ENCODE measurements at regions not wholly inside any gene's neighbourhood (a gene's known extent, or its start where the extent isn't known, plus 50 kb on each side); places are given as distances from the start of the nearest gene placed in this dataset.

DNA sequence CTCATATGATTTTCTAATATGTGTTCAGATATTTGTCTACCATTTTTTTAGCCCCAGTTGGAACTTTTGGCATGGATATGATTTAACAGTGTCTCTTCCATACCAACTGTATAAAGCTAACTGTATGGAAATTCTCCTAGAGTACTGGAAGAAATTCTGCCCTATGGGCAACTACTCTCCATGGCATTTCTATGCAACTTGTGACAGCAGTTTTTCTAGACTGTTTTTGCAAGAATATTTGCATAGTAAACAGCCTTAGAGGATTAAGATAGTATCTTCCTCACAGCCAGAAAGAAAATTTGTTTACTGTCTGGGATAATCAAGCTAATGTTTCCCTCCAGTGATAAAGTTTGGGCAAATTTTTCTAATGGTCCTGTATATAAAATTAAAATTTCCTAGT lies 119.9 kb upstream of the PCDH17 start:
- CTCF ChIA-PET = no interaction called here
- H3K27me3 Mint-ChIP-seq = no peaks in the 10 kb centered on the region

GRCh38 chr13:57527114-57527735 lies 104.3 kb upstream of the PCDH17 start:
- H3K27ac ChIP-seq (ENCODE audit: low read length in 2 of 2) = no peak overlapping the region
- no peak overlapping the region for H3K4me2 ChIP-seq (replicated peaks; ENCODE audit: low read depth, low read length, poor library complexity, severe bottlenecking)
- no peaks in the 10 kb centered on the region for H3K79me2 ChIP-seq (ENCODE audit: control insufficient read depth, insufficient read depth, low read length)
- H3K4me3 ChIP-seq (ENCODE audit: control extremely low read depth in 1 of 5, extremely low read depth in 1 of 5, insufficient read depth in 1 of 5, low read depth in 2 of 5, low read length in 4 of 5) = no peak overlapping the region
- no peak overlapping the region for H3K4me3 Mint-ChIP-seq
- ATAC-seq (ENCODE audit: low read depth) (no peak), DNase-seq (no peak)
- H3K9me3 Mint-ChIP-seq (ENCODE audit: insufficient read depth) = no peaks in the 10 kb centered on the region
- no peak for TF ChIP-seq EZH2 (IDR thresholded peaks at IDR 0.05; ENCODE audit: borderline replicate concordance, insufficient read depth, low read depth, low read length, poor library complexity, severe bottlenecking)
- TF ChIP-seq CTCF (IDR thresholded peaks at IDR 0.05) = no peak
- WGBS (ENCODE audit: insufficient coverage) = 89% methylated on average over 1 of the region's 1 CpG
- intact Hi-C loops (cut with micrococcal nuclease) = no loop called here
- POLR2A ChIA-PET = no interaction called here
- no peaks in the 10 kb centered on the region for H3K9me3 ChIP-seq (ENCODE audit: control extremely low read depth in 1 of 3, control insufficient read depth in 2 of 3, insufficient read depth in 1 of 3, low read length in 2 of 3)
- H3K9ac ChIP-seq (ENCODE audit: low read length) = no peak overlapping the region
- H3K36me3 ChIP-seq (replicated peaks in 1 of 2; ENCODE audit: control extremely low read depth in 1 of 2, control insufficient read depth in 1 of 2, extremely low read depth in 1 of 2, insufficient read depth in 2 of 2, low read length in 1 of 2) = no peaks in the 10 kb centered on the region
- no peaks in the 10 kb centered on the region for H3K27me3 Mint-ChIP-seq
- no peak overlapping the region for H3K27ac Mint-ChIP-seq
- no peaks in the 10 kb centered on the region for H3K27me3 ChIP-seq (replicated peaks in 1 of 4; ENCODE audit: control extremely low read depth in 1 of 4, control insufficient read depth in 3 of 4, insufficient read depth in 4 of 4, low read length in 3 of 4)
- H3K4me1 Mint-ChIP-seq = no peaks in the 10 kb centered on the region
- CTCF ChIA-PET = no interaction called here
- H4K20me1 ChIP-seq (ENCODE audit: control insufficient read depth, insufficient read depth, low read length, poor library complexity, severe bottlenecking) = no peaks in the 10 kb centered on the region
- no peak overlapping the region for H2AFZ ChIP-seq (ENCODE audit: insufficient read depth, low read depth, low read length, poor library complexity, severe bottlenecking)
- no peaks in the 10 kb centered on the region for H3K4me1 ChIP-seq (ENCODE audit: control insufficient read depth in 2 of 2, insufficient read depth in 2 of 2, low read length in 2 of 2)

More for the DNA sequence above, 119.9 kb upstream of the PCDH17 start:
- Histone ChIP-seq H3K4me1 (ENCODE audit: control insufficient read depth in 2 of 2, insufficient read depth in 2 of 2, low read length in 2 of 2) (no peaks in the 10 kb centered on the region), H3K4me2 (replicated peaks; ENCODE audit: low read depth, low read length, poor library complexity, severe bottlenecking) (no peak overlapping the region), H3K4me3 (ENCODE audit: control extremely low read depth in 1 of 5, extremely low read depth in 1 of 5, insufficient read depth in 1 of 5, low read depth in 2 of 5, low read length in 4 of 5) (no peak overlapping the region), H4K20me1 (ENCODE audit: control insufficient read depth, insufficient read depth, low read length, poor library complexity, severe bottlenecking) (no peaks in the 10 kb centered on the region), H2AFZ (ENCODE audit: insufficient read depth, low read depth, low read length, poor library complexity, severe bottlenecking) (no peak overlapping the region), H3K9me3 (ENCODE audit: control extremely low read depth in 1 of 3, control insufficient read depth in 2 of 3, insufficient read depth in 1 of 3, low read length in 2 of 3) (peaks cover 0 to 2% (median 0%) of the 10 kb centered on the region in 3 donors), H3K79me2 (ENCODE audit: control insufficient read depth, insufficient read depth, low read length) (no peaks in the 10 kb centered on the region), H3K27ac (ENCODE audit: low read length in 2 of 2) (no peak overlapping the region), H3K27me3 (replicated peaks in 1 of 4; ENCODE audit: control extremely low read depth in 1 of 4, control insufficient read depth in 3 of 4, insufficient read depth in 4 of 4, low read length in 3 of 4) (no peaks in the 10 kb centered on the region), H3K36me3 (replicated peaks in 1 of 2; ENCODE audit: control extremely low read depth in 1 of 2, control insufficient read depth in 1 of 2, extremely low read depth in 1 of 2, insufficient read depth in 2 of 2, low read length in 1 of 2) (no peaks in the 10 kb centered on the region), H3K9ac (ENCODE audit: low read length) (no peak overlapping the region)
- Mint-ChIP-seq H3K4me3 (no peak overlapping the region), H3K4me1 (no peaks in the 10 kb centered on the region), H3K9me3 (ENCODE audit: insufficient read depth) (peaks cover 3% of the 10 kb centered on the region), H3K27ac (no peak overlapping the region)
- TF ChIP-seq CTCF (IDR thresholded peaks at IDR 0.05) (no peak), EZH2 (IDR thresholded peaks at IDR 0.05; ENCODE audit: borderline replicate concordance, insufficient read depth, low read depth, low read length, poor library complexity, severe bottlenecking) (no peak)
- DNase-seq (no peak), ATAC-seq (ENCODE audit: low read depth) (no peak)
- POLR2A ChIA-PET = no interaction called here
- intact Hi-C loops (cut with micrococcal nuclease) = no loop called here

Data from B cell (primary cell).